ENCODE measurements at regions not wholly inside any gene's neighbourhood (a gene's known extent, or its start where the extent isn't known, plus 50 kb on each side); places are given as distances from the start of the nearest gene placed in this dataset.

DNA sequence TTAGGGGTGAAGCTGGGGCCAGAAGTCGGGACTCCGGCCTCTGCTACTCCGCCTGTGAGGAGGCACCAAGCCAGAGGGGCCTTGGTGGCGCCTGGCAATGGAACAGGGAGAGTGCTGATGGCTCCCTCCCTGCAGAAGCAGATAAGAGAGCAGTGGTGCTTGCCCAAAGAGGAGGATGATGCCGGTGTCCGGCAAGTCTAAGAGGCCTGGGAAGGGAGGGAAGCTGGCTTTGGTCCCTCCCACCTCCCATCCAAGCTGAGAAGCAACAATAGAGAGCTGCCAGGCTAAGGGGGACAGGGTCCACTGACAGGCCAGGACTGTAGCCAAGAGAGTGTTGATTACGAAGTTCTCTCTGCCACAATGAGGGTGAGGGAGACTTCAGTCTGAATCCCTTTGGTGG lies 479.5 kb downstream of the TNS1 start:
- H2AFZ ChIP-seq (ENCODE audit: low read depth, low read length) = no peak overlapping the region
- H3K4me2 ChIP-seq (ENCODE audit: low read length) = no peak overlapping the region
- no peak overlapping the region for H3K4me3 ChIP-seq (ENCODE audit: insufficient read depth, low read depth, low read length)
- H3K27me3 ChIP-seq (ENCODE audit: insufficient read depth, low read length) = peaks cover 2% of the 10 kb centered on the region
- Mint-ChIP-seq H3K27me3 (ENCODE audit: low read depth, unreplicated experiment) (peaks cover 5% of the 10 kb centered on the region), H3K4me1 (ENCODE audit: low read depth, unreplicated experiment) (peaks cover 3% of the 10 kb centered on the region), H3K27ac (ENCODE audit: unreplicated experiment) (no peak overlapping the region), H3K4me3 (ENCODE audit: unreplicated experiment) (no peak overlapping the region), H3K9me3 (ENCODE audit: unreplicated experiment) (no peaks in the 10 kb centered on the region), H3K36me3 (ENCODE audit: low read depth, unreplicated experiment) (no peaks in the 10 kb centered on the region)
- H3K79me2 ChIP-seq (ENCODE audit: insufficient read depth, low read length) = no peaks in the 10 kb centered on the region
- FAIRE-seq (no peak), DNase-seq (ENCODE audit: low read depth) (no peak)
- no peaks in the 10 kb centered on the region for H4K20me1 ChIP-seq (ENCODE audit: insufficient read depth, low read length)
- TF ChIP-seq EZH2 (IDR thresholded peaks at IDR 0.05; ENCODE audit: insufficient read depth, low read length) (no peak), CTCF (IDR thresholded peaks at IDR 0.05; ENCODE audit: insufficient read depth, low read depth, low read length) (no peak)
- no peak overlapping the region for H3K27ac ChIP-seq (ENCODE audit: low read depth, low read length)
- peaks cover 4% of the 10 kb centered on the region for H3K4me1 ChIP-seq (ENCODE audit: insufficient read depth, low read length)
- H3K9ac ChIP-seq (ENCODE audit: low read length) = no peak overlapping the region
- no peaks in the 10 kb centered on the region for H3K9me3 ChIP-seq (ENCODE audit: insufficient read depth, low read depth, low read length)
- H3K36me3 ChIP-seq (ENCODE audit: insufficient read depth, low read length) = no peaks in the 10 kb centered on the region

DNA sequence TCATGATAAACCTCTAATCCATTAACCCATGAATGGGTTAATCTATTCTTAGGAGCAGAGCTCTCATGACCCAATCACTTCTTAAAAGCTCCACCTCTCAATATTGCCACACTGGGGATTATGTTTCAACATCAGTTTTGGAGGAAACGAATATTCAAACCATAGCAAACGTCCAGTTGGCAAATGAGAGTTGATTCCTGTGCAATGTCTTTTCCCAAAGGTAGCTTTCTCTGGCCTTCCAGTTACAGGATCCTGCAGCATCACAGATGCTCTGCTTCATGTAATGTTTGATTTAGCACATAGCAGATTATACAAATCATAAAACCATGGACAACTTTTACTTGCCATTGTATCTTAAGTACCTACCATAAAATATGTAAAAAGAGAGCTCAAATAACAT lies 481.0 kb downstream of the TNS1 start:
- Mint-ChIP-seq H3K36me3 (ENCODE audit: low read depth, unreplicated experiment) (no peaks in the 10 kb centered on the region), H3K4me3 (ENCODE audit: unreplicated experiment) (no peak overlapping the region), H3K4me1 (ENCODE audit: low read depth, unreplicated experiment) (peaks cover 3% of the 10 kb centered on the region), H3K27me3 (ENCODE audit: low read depth, unreplicated experiment) (peaks cover 7% of the 10 kb centered on the region), H3K9me3 (ENCODE audit: unreplicated experiment) (no peaks in the 10 kb centered on the region), H3K27ac (ENCODE audit: unreplicated experiment) (no peak overlapping the region)
- FAIRE-seq (peak; percentile 75), DNase-seq (ENCODE audit: low read depth) (no peak)
- H2AFZ ChIP-seq (ENCODE audit: low read depth, low read length) = no peak overlapping the region
- H3K4me1 ChIP-seq (ENCODE audit: insufficient read depth, low read length) = peaks cover 4% of the 10 kb centered on the region
- peaks cover 2% of the 10 kb centered on the region for H3K27me3 ChIP-seq (ENCODE audit: insufficient read depth, low read length)
- no peaks in the 10 kb centered on the region for H3K79me2 ChIP-seq (ENCODE audit: insufficient read depth, low read length)
- no peak overlapping the region for H3K27ac ChIP-seq (ENCODE audit: low read depth, low read length)
- H3K4me3 ChIP-seq (ENCODE audit: insufficient read depth, low read depth, low read length) = no peak overlapping the region
- H3K4me2 ChIP-seq (ENCODE audit: low read length) = no peak overlapping the region
- no peaks in the 10 kb centered on the region for H4K20me1 ChIP-seq (ENCODE audit: insufficient read depth, low read length)
- no peak overlapping the region for H3K9ac ChIP-seq (ENCODE audit: low read length)
- no peaks in the 10 kb centered on the region for H3K9me3 ChIP-seq (ENCODE audit: insufficient read depth, low read depth, low read length)
- TF ChIP-seq EZH2 (IDR thresholded peaks at IDR 0.05; ENCODE audit: insufficient read depth, low read length) (no peak), CTCF (IDR thresholded peaks at IDR 0.05; ENCODE audit: insufficient read depth, low read depth, low read length) (no peak)
- no peaks in the 10 kb centered on the region for H3K36me3 ChIP-seq (ENCODE audit: insufficient read depth, low read length)

DNA sequence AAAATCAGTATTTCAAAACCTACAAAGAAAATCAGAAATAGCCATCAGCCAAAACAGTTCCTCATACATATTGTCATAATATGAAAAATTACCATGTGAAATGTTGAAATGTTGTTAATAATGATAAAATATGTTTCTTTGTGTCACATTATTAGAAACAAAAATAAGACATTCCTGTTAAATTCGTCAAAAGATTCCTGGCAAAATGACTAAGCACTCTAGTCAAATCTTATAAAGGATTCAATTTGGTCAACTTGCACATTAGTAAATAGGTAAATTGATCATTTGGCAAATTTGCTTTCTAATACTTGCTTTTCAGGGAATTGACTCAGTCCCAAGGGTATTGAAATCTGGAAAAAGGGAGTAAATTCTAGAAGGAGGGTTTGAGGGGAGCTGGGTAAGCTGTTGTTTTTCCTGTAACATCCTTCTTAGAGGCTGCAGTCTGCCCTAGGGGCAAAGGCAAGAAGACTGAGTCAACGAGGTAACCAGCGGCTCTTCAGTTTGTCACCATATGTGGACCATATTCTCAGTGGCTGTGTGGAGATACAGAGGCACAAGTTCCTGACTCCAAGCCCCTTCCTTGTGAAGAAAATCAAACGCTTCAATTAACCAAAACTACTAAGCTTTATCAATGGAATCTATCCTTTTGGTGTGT lies 482.3 kb downstream of the TNS1 start:
- FAIRE-seq (no peak), DNase-seq (ENCODE audit: low read depth) (no peak)
- Mint-ChIP-seq H3K36me3 (ENCODE audit: low read depth, unreplicated experiment) (no peaks in the 10 kb centered on the region), H3K4me1 (ENCODE audit: low read depth, unreplicated experiment) (peaks cover 3% of the 10 kb centered on the region), H3K27ac (ENCODE audit: unreplicated experiment) (no peak overlapping the region), H3K27me3 (ENCODE audit: low read depth, unreplicated experiment) (peaks cover 2% of the 10 kb centered on the region), H3K9me3 (ENCODE audit: unreplicated experiment) (no peaks in the 10 kb centered on the region), H3K4me3 (ENCODE audit: unreplicated experiment) (no peak overlapping the region)
- H3K4me3 ChIP-seq (ENCODE audit: insufficient read depth, low read depth, low read length) = no peak overlapping the region
- no peaks in the 10 kb centered on the region for H3K9me3 ChIP-seq (ENCODE audit: insufficient read depth, low read depth, low read length)
- H3K36me3 ChIP-seq (ENCODE audit: insufficient read depth, low read length) = no peaks in the 10 kb centered on the region
- H3K9ac ChIP-seq (ENCODE audit: low read length) = no peak overlapping the region
- H3K4me1 ChIP-seq (ENCODE audit: insufficient read depth, low read length) = peaks cover 4% of the 10 kb centered on the region
- H4K20me1 ChIP-seq (ENCODE audit: insufficient read depth, low read length) = no peaks in the 10 kb centered on the region
- no peak overlapping the region for H3K4me2 ChIP-seq (ENCODE audit: low read length)
- H3K27me3 ChIP-seq (ENCODE audit: insufficient read depth, low read length) = peaks cover 2% of the 10 kb centered on the region
- no peaks in the 10 kb centered on the region for H3K79me2 ChIP-seq (ENCODE audit: insufficient read depth, low read length)
- no peak overlapping the region for H3K27ac ChIP-seq (ENCODE audit: low read depth, low read length)
- TF ChIP-seq CTCF (IDR thresholded peaks at IDR 0.05; ENCODE audit: insufficient read depth, low read depth, low read length) (no peak), EZH2 (IDR thresholded peaks at IDR 0.05; ENCODE audit: insufficient read depth, low read length) (no peak)
- no peak overlapping the region for H2AFZ ChIP-seq (ENCODE audit: low read depth, low read length)
